COR-L47 (cell line): ENCODE measurements at regions not wholly inside any gene's neighbourhood (a gene's known extent, or its start where the extent isn't known, plus 50 kb on each side); places are given as distances from the start of the nearest gene placed in this dataset.

ENCODE experiments used
- DNase-seq: peaks from one replicate; lab custom pipeline; 2025; lab: John Stamatoyannopoulos, UW

GRCh38 chr9:107210775-107211174, 72.3 kb upstream of the RAD23B start:
- no peak for DNase-seq

DNA sequence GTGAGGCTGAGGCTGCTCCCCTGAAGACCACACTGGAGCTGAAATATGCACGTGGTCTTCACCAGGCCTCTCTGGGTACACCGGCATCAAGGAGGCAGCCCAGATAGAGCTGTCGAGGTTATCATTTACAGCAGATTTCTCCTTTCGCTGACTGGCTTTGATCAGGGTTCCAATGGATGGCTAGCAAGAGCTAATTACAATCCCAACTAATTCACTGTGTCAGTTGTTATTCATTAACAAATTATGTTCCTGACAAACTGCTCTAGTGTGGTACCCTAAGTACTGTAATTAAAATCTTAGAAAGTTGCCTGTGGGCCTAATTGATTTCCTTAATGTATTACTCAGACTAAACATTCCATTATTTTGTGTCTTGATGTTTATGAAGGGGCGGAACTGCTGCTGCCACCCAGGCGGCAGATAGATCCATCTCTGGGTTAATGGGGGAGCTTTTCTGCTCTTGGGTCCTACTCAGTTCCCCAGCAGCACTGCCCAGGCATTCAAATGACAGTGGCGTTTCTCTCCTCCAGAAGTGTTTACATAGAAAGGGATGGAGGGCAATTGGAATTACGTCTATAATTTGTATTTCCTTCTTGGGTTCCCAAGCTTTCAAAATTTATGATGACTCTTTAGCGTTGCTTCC, 71.7 kb upstream of the RAD23B start:
- no peak for DNase-seq

DNA sequence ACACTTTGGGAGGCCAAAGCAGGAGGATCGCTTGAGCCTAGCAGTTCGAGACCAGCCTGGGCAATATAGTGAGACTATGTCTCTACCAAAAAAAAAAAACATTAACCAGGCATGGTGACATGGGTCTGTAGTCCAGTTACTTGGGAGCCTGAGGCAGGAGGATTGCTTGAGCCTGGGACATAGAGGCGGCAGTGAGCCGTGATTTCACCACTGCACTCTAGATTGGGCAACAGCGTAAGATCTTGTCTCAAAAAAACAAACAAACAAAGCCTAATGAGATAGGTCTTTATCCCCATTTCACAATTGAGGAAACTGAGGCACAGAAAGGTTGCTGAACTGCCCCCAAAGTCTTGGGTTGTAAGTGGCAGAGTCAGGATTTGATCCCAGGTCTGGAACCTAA, 70.5 kb upstream of the RAD23B start:
- no peak for DNase-seq

DNA sequence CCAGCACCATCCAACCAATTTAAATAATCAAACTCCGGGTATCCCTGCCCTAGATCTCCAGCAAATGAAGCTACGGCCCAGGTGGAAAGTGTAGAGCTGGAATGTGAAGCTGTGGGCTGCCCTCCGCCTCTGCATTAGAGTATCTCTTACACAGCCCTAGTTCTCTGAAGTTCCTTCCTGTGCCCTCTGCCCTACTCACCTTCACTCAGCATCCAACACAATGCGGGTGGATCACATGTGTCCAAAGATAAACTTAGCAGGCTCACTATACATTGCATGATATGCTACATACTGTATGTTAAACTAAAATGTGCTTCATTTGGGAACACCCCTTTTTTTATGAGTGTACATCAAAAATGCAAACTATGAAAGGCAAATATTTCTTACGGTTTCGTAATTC, 70.0 kb upstream of the RAD23B start:
- no peak for DNase-seq

- DNase-seq, result no peak
Measured at GRCh38 chr9:107213561-107214028, 69.5 kb upstream of the RAD23B start.

- DNase-seq, result no peak
Measured at GRCh38 chr9:107214381-107214780, 68.7 kb upstream of the RAD23B start.

- no peak for DNase-seq
Measured at GRCh38 chr9:107214915-107215314, 68.2 kb upstream of the RAD23B start.

DNA sequence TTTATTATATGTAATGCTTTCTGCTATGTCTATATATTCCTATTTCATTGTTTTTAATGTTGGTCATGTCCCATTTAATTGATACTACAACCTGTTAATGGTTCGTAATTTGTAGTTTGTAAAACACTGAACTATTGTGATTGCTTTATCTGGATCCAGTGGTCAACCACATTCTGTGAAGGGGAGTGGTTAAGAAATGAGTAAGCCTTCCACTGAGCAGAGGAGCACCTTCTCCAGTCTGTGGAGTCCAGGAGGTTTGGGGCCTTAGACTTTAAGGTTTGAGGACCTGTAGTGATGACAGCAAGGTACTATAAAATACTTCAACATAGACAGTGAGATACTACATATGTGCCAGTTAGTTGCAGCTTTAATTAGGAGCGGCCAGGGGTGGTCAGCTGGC, 67.7 kb upstream of the RAD23B start:
- DNase-seq, result no peak

- no peak for DNase-seq
Measured at GRCh38 chr9:107216329-107216728, 66.8 kb upstream of the RAD23B start.

DNA sequence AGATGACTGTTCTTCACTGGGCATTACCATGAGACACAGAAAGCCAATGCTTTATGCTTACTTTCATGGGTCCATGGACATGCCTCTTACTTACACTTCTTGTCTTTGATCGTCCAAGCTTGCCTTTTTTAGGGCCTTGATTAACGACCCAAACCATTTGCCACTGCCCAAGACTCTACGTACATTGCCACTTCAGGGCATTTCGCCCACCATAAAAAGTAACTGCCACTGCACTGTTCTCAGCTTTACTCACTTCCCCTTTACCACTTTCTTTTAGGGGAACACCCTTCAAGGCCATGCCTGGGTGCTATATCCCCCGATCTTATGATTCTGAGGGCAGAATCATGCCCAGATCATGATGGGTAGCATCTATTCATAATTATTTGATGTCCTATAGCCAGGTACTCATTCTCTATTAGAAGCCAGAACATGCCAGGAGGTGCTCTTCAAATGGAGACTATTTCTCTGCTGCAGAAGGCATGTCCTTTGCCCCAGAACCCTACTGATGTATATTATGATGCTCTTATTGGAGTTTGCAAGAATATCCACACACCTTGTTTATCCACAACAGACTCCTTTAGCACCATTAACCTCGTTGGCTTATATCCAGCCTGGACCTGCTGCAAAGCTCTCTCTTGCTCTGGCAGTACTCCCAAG, 64.1 kb upstream of the RAD23B start:
- peak; percentile 28 for DNase-seq

- no peak for DNase-seq
Measured at GRCh38 chr9:107219486-107220077, 63.5 kb upstream of the RAD23B start.

DNA sequence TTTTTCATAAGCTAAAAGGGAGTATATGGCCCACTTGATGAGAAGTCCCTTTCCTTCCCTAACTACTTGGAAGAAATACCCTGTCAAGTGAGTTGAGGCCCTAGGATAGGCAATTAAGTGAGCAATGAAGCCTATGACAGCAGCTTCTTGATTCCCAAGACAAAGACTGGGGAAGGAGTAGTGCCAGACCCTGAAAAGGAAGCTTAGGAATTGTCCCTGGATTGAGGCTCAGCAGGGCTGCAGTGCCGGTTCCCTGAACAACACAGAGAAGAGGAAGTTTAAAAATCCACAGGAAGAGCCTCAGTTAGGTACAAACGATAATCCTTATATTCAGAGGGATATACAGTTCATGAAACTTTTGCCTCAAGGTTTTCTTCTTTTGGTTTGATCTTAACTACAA, 61.8 kb upstream of the RAD23B start:
- DNase-seq, result no peak

DNA sequence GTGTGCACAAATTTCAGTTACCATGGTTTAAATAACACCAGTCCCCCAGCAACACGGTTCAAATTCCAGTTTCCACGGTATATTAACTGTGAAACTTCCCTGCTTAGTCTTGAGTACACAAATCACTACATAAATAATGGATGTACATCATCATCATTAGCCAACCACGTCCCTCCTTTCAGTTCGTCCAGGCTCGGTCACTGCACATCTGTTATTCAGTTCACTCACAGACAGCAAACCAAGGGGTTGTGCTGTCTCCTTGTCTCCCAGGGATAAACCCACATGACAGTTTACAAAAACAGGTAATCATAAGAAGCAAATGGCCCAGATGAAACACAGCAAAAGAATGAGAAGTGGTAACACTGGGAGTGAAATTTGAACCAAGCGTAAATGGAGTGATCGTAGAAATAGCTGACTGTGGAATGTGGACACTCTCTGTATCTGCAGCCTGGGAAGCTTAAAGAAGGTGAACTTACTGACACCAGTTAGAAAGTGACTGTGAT, 61.0 kb upstream of the RAD23B start:
- DNase-seq, result no peak

- DNase-seq, result no peak
Measured at GRCh38 chr9:107223381-107223780, 59.7 kb upstream of the RAD23B start.

DNA sequence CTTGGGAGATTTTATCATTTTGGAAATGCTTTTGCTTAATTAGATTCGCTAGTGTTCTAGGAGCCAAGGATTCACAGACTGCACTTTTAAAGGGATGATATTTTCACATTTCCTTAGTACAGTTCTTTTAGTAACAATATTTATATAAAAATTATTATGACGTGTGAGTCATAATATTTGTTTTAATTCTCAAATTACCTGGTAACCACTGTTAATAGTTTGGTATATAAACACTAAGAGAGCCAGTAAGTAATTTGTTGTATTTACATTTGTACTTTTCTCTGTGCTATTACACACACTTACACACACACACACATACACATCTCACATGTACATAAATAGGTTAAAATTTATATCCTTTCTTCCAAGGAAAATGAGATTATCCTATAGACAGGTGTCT, 58.8 kb upstream of the RAD23B start:
- DNase-seq, result no peak

DNA sequence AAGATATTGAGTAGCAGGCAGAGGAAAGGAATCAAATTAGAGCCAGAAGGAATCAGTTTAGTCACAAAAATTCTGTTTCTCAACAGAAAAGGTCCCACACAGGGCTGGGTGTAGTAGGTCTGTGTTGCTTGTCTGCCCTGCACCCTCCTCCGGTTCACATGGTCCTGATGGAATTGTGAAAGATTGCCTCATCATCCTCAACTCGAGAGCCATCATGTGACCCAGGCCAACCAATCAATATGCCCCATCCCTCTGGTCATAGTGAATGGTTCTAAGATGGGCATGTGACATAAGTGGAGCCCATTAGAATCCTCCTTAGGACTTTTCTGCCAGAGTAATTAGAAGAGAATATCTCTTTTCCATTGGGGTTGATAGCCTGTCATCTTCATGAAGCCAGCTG, 56.7 kb upstream of the RAD23B start:
- DNase-seq, result no peak

DNA sequence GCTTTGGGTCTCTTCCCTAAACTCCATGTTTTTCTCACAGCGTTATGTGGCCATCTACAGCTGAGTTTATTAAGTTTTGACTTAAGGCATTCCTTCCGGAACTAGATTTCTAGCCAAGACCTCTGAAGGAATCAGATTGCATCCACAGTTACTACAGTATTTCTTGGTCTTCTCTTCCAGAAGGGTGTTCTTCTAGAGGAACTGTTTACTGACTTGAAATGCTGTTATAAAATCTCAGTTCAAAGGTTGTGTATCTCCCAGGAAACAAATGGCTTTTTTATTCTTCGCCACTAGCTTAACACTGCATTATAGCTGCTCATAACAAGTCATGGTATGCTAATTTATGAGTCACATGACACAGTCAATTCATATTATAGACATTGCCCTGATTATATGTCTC, 55.3 kb upstream of the RAD23B start:
- DNase-seq, result no peak

DNA sequence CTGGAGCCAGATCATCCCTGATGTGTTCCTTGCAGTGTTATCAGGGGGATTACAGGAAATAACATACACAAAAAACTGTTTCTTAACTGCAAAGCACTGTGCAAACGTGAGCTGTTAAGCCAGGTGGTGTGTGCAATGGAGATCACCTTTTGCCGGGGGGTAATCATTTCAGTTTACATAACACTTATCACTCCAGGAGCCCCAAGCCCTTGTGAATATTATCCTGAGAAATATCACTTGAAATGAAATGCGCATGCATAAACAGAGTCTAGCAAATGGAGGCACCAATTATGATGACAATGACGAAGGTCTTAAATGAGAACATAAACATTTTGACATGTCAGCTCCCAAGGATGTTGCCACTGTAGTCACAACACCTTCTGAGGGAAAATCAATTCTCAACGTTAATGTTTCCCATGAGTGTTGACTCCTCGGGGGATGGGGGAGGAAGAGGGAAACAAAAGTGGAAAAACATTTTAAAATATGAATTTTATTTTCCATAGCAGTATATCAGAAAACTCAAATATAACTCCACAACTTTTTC, 54.5 kb upstream of the RAD23B start:
- peak; percentile 96 for DNase-seq

- no peak for DNase-seq
Measured at GRCh38 chr9:107229241-107229741, 53.8 kb upstream of the RAD23B start.
